KMS-11 (cell line): ENCODE measurements at regions not wholly inside any gene's neighbourhood (a gene's known extent, or its start where the extent isn't known, plus 50 kb on each side); places are given as distances from the start of the nearest gene placed in this dataset.

ENCODE experiments used
- H2AFZ ChIP-seq: fragments of 200-600 bp; sonication (generic); 2 replicates; pipeline ENCODE4 v1.6.1; 2016; ENCODE audit warnings: antibody characterized with exemption, mixed run types, low read depth
- H3K27ac ChIP-seq: fragments of 200-600 bp; sonication (generic); 2 replicates; pipeline ENCODE4 v1.6.1; 2016; ENCODE audit warnings: mild to moderate bottlenecking, mixed run types
- H3K27me3 ChIP-seq: fragments of 200-600 bp; sonication (generic); 2 replicates; pipeline ENCODE4 v1.6.1; 2017; ENCODE audit warnings: mild to moderate bottlenecking, low read depth, mixed run types, moderate library complexity; ENCODE audit not compliant: insufficient read depth
- H3K36me3 ChIP-seq: fragments of 200-600 bp; sonication (generic); 2 replicates; pipeline ENCODE4 v1.6.1; 2017; ENCODE audit warnings: mild to moderate bottlenecking, mixed run types; ENCODE audit not compliant: insufficient read depth
- H3K4me1 ChIP-seq: fragments of 200-600 bp; sonication (generic); 2 replicates; pipeline ENCODE4 v1.6.1; 2016; ENCODE audit warnings: mild to moderate bottlenecking, low read depth, mixed run types; ENCODE audit not compliant: poor library complexity, severe bottlenecking
- H3K4me2 ChIP-seq: fragments of 200-600 bp; sonication (generic); 2 replicates; pipeline ENCODE4 v1.7.0; 2016; ENCODE audit warnings: mild to moderate bottlenecking, mixed run types
- H3K4me3 ChIP-seq: fragments of 200-600 bp; sonication (generic); IDR thresholded peaks from 2 replicates; pipeline ENCODE4 v1.6.1; 2017; ENCODE audit warnings: low read depth, low read length, mixed read lengths; ENCODE audit not compliant: insufficient read depth
- H3K79me2 ChIP-seq: fragments of 200-600 bp; sonication (generic); 2 replicates; pipeline ENCODE4 v1.6.1; 2016; ENCODE audit warnings: low read depth, mixed run types; ENCODE audit not compliant: insufficient read depth
- H3K9ac ChIP-seq: fragments of 200-600 bp; sonication (generic); 2 replicates; pipeline ENCODE4 v1.6.1; 2016; ENCODE audit warnings: mild to moderate bottlenecking, mixed run types
- H4K20me1 ChIP-seq: fragments of 200-600 bp; sonication (generic); 2 replicates; pipeline ENCODE4 v1.6.1; 2016; ENCODE audit warnings: mild to moderate bottlenecking, mixed run types; ENCODE audit not compliant: insufficient read depth
- CTCF ChIP-seq: fragments of 200-600 bp; sonication (generic); conservative IDR thresholded peaks from 2 replicates; pipeline ENCODE4 v1.6.1; 2017; ENCODE audit warnings: low read depth, mild to moderate bottlenecking, antibody characterized with exemption, low read length, moderate library complexity, mixed read lengths

GRCh38 chr1:239049571-239049970, 336.8 kb upstream of the CHRM3 start:
- H3K36me3 ChIP-seq: no peaks in the 10 kb centered on the region
- H3K27ac ChIP-seq: no peak overlapping the region
- TF ChIP-seq CTCF: no peak
- no peaks in the 10 kb centered on the region for H3K27me3 ChIP-seq
- H2AFZ ChIP-seq: no peak overlapping the region
- H3K9ac ChIP-seq: no peak overlapping the region
- H3K4me3 ChIP-seq: no peak overlapping the region
- H3K4me1 ChIP-seq: no peaks in the 10 kb centered on the region
- no peaks in the 10 kb centered on the region for H4K20me1 ChIP-seq
- H3K79me2 ChIP-seq: no peaks in the 10 kb centered on the region
- H3K4me2 ChIP-seq: no peak overlapping the region

GRCh38 chr1:239044829-239045228, 341.5 kb upstream of the CHRM3 start:
- no peak overlapping the region for H3K9ac ChIP-seq
- H3K4me1 ChIP-seq: no peaks in the 10 kb centered on the region
- H3K27me3 ChIP-seq: no peaks in the 10 kb centered on the region
- H3K79me2 ChIP-seq: no peaks in the 10 kb centered on the region
- no peak for TF ChIP-seq CTCF
- H3K36me3 ChIP-seq: no peaks in the 10 kb centered on the region
- H4K20me1 ChIP-seq: no peaks in the 10 kb centered on the region
- H3K27ac ChIP-seq: no peak overlapping the region
- no peak overlapping the region for H3K4me2 ChIP-seq
- H3K4me3 ChIP-seq: no peak overlapping the region
- no peak overlapping the region for H2AFZ ChIP-seq

GRCh38 chr1:239040523-239040922, 345.8 kb upstream of the CHRM3 start:
- Histone ChIP-seq H3K4me3 (no peak overlapping the region), H3K4me1 (no peaks in the 10 kb centered on the region), H3K9ac (no peak overlapping the region), H3K79me2 (no peaks in the 10 kb centered on the region), H4K20me1 (no peaks in the 10 kb centered on the region), H3K27ac (no peak overlapping the region), H3K4me2 (no peak overlapping the region), H3K36me3 (no peaks in the 10 kb centered on the region), H3K27me3 (no peaks in the 10 kb centered on the region), H2AFZ (no peak overlapping the region)
- no peak for TF ChIP-seq CTCF

- TF ChIP-seq CTCF: no peak
- H3K9ac ChIP-seq: no peak overlapping the region
- no peak overlapping the region for H2AFZ ChIP-seq
- H4K20me1 ChIP-seq: no peaks in the 10 kb centered on the region
- no peaks in the 10 kb centered on the region for H3K79me2 ChIP-seq
- no peaks in the 10 kb centered on the region for H3K27me3 ChIP-seq
- H3K4me2 ChIP-seq: no peak overlapping the region
- no peak overlapping the region for H3K4me3 ChIP-seq
- no peaks in the 10 kb centered on the region for H3K4me1 ChIP-seq
- H3K36me3 ChIP-seq: no peaks in the 10 kb centered on the region
- no peak overlapping the region for H3K27ac ChIP-seq
Measured at GRCh38 chr1:239031310-239031709, 355.1 kb upstream of the CHRM3 start.
